ENCODE measurements at regions not wholly inside any gene's neighbourhood (a gene's known extent, or its start where the extent isn't known, plus 50 kb on each side); places are given as distances from the start of the nearest gene placed in this dataset.

DNA sequence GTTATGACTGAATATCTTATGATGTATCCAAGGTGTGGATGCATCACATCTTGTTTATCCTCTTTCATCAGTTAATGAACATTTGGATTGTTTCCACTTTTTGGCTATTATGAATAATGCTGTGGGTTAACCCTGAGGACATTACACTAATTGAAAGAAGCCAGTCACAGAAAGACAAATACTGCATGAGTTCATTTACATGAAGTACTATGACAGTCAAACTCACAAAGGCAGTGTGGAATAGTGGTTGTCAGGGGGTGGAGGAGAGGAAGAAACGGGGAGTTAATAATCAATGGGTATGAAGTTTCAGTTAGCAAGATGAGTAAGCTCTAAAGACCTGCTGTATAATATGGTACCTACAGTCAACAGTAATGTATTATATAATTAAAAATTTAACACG, 409.4 kb upstream of the CTNND2 start:
- DNase-seq, result no peak

- no peak for DNase-seq
These were observed 408.1 kb upstream of the CTNND2 start for GRCh38 chr5:12312343-12312742.

DNA sequence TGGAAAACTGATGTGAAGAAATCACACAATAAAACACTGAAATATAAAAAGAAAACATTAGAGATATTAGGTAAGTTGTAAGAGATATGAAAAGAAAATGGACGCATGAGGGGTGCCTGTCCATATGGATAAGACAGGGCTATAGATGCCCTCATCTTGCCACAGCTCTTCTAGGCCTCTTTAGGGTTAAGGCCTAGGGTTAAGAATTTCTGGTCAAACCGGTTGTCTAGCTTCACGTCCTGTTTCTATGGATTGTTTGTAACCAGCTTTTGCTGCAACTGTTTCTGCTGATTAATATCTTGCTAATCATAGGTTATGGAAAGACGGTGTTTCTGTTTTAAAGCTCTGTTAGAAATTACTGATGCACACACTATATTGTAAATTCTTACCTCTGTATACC, 389.9 kb upstream of the CTNND2 start:
- DNase-seq, result no peak

DNA sequence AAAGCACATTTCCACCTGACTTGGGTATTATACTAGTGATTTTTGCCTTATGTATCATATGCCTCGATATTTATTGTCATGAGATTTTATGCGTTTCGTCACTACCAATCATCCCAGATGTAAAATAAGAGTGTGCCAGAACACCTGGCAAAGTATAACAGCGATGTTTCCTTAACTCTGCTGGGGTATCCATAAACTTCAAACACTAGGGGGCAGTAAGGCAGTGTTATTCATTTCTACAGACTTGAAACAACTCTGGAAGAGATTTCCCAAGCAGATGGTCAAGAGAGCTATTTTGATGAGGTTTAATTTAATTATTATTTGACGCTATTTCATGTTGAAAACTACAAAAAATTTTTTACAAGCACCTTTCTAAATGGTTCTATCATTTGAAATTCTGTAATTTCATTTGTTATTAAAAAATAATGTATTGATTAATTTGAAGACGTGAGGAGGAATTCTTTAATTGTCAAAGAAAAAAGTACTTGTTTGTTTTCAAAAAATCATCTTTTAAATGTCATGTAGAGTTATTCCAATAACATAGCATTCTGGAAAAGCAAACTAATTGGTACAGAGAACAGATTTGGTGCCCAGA, 388.5 kb upstream of the CTNND2 start:
- DNase-seq, result no peak

- DNase-seq, result no peak
These were observed 380.4 kb upstream of the CTNND2 start for GRCh38 chr5:12284604-12285003.

GRCh38 chr5:12277504-12278192, 373.4 kb upstream of the CTNND2 start:
- DNase-seq, result no peak

GRCh38 chr5:12274236-12274635, 370.0 kb upstream of the CTNND2 start:
- no peak for DNase-seq

GRCh38 chr5:12272389-12272788, 368.1 kb upstream of the CTNND2 start:
- DNase-seq, result no peak

- no peak for DNase-seq
These were observed 366.7 kb upstream of the CTNND2 start for GRCh38 chr5:12270914-12271313.

DNA sequence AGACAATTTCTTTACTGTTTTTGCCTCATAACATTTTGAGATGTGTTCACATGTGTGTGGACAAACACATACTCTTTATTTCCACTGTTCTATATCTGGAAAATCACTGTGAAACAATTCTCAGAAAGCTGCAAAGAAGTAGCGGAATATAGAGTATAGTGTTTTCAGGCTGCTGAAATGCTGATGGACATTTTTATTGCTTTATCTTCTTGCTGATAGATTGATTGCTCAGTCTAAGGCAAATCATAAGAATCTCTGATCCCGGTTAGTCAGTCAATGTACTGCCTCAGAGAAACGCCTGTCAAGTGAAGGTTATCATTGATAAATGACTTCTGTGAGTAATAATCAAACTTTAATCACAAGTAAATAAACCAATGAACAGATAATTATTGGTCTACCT, 364.9 kb upstream of the CTNND2 start:
- DNase-seq, result no peak

DNA sequence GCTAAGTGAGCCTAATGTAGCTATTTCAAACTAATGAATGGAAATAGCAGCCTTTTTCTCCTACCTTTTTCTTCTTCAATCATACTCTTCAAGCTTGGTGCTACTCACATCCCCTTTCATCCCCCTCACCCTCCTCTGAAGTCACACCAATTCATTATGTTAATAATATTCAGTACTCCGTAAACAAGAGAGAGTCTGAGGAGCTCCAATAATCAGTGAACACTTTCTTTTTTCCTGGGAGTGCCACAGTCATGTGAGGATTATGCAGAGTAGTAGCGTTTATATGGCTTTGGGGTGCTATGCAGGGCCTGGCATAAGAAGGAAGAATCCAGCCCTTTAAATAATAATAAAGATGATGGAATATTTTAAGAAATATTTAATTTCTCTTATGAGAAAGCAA, 354.3 kb upstream of the CTNND2 start:
- DNase-seq, result no peak

GRCh38 chr5:12250454-12250853, 346.2 kb upstream of the CTNND2 start:
- no peak for DNase-seq

DNA sequence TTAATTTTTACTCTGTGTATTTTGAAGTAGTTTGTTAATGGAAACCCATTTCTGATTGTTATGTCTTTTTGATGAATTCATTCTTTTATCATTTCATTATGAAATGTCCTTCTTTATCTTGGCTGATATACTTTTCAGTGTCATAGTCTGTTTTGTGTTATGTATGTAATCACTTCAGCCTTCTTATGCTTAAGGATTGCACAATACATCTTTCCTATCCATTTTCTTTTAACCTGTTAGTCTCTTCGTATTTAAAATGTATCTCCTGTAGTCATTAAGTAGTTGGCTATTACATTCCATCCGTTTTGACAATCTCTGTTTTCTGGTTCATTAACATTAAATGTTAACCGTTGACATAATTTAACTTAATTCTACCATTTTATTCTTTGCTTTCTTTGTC, 344.6 kb upstream of the CTNND2 start:
- DNase-seq, result no peak

- DNase-seq, result no peak
These were observed 341.8 kb upstream of the CTNND2 start for GRCh38 chr5:12246036-12246435.

DNA sequence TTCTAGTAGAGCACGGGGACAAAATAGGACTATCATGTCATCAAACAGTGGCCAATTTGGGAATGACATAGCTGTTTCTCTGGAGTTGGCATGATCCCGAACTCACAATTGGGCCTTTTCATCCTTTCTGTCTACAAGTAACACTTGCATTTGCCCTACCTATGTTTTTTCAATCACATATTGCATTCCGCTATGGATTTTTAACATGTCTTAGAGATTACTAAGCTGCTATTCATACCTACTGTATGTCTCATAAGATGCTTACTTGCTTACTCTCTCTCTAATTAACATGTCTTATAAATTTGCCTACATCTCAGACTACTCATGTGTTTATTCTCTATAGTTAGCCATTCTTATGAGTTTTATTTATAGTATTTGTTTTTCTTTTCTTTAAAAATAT, 341.2 kb upstream of the CTNND2 start:
- no peak for DNase-seq

DNA sequence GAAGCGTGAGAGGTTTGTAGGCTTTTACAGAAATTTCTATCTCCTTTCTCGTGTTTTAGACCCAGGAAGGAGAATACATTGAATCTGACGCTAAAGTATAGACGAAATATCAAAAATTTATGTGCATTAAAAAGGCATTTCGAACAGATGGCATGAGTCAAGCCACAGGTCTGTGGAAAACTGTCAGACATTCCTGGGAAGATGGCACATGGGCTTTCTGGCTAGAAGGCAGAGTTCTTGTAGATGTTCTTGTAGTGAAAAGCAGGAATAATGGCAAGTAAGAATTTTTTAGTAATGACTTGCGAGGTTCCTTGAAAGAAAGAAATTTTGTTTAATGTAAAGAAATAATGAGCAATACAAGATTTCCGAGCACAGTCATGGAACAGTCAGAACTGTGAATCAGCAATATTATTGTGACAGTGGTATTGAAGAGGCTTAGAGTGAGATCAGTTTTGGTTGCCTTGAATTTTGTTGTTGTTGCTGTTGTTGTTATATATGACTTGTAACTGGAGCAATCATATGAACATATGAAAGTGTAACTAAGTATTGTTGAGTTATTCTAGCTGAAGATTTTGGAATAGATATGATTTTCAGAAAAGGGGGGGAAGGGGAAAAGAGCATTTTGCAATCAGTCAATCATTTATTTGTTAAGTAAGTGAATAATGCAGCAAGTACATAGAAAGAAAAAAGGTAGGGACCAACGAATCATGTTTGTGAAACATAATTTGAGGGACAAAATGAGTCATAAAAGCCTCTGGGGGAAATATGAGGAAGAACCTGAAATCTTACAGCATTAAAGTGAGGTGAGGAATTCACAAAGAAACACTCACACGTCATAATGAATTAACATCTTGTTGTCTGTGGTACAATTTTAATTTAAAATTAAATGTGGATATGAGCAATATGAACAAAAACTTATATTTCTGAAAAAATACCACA, 339.0 kb upstream of the CTNND2 start:
- no peak for DNase-seq

DNA sequence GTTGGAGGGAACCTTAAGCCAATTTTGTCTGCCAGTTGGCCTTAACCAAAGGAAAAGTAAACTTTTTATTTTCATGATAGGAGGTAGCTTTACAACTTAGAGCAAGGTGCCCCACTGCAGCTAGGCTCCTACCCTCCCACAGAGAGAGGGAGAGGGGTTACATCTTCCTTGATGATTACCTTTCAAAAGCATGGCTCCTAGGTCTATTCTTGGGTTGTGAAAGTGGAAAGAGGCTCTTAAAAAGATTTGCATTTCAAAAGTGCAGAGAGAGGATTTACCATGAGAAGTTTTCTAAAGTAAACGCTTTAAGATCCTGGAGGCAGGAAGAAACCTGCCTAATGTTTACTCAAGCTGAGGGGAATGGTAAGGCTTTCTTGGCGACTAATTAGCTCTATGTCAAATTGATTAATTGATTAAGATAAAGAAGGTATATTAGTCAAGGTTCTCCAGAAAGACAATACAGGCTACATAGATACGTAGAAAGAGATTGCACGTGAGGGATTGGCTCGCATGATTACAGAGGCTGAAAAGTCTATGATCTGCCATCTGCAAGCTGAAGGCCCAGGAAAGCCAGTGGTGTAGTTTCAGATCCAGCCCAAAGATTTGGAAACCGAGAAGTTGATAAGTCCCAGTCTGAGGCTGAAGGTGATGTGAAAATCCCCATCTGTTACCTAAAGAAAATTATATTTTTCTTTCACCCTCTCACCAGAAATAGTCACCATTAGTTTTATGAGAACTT, 333.8 kb upstream of the CTNND2 start:
- DNase-seq, result no peak

DNA sequence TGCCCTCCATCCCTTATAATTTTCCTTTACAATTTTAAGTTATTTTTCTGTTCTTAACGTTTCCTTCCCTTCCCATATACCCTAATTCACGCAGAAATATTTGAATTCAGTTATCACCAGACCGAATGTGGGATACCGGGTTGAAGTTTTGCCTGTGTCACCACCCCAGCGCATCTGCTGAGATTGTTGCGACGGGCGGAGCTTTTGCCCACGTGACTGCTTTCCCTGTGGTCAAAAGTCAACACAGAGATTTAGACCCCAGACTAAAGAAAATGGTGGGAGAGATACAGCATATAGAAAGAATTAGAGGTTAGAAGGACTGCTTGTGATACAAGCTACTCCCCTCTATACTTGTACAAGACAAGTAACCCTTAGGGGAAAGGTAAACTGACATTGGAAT, 326.4 kb upstream of the CTNND2 start:
- DNase-seq, result no peak

DNA sequence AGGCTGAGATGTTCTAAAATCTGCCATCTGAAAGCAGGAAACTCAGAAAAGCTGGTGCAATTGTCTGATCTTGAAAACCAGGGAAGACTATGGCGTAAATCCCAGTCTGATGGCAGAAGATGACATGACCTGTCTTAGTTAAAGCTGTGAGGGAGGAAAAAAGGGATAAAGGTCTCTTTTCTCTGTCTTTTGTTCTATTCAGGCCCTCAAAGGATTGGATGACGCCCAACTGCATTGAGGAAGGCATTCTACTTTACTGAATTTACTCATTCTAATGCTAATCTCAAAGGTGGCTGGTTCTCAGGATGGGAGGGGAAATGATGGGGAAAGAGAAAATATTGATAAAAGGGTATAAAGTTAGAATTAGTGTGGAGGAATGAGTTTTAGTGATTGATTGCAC, 312.8 kb upstream of the CTNND2 start:
- DNase-seq, result no peak

GRCh38 chr5:12214267-12215015, 310.2 kb upstream of the CTNND2 start:
- no peak for DNase-seq

DNA sequence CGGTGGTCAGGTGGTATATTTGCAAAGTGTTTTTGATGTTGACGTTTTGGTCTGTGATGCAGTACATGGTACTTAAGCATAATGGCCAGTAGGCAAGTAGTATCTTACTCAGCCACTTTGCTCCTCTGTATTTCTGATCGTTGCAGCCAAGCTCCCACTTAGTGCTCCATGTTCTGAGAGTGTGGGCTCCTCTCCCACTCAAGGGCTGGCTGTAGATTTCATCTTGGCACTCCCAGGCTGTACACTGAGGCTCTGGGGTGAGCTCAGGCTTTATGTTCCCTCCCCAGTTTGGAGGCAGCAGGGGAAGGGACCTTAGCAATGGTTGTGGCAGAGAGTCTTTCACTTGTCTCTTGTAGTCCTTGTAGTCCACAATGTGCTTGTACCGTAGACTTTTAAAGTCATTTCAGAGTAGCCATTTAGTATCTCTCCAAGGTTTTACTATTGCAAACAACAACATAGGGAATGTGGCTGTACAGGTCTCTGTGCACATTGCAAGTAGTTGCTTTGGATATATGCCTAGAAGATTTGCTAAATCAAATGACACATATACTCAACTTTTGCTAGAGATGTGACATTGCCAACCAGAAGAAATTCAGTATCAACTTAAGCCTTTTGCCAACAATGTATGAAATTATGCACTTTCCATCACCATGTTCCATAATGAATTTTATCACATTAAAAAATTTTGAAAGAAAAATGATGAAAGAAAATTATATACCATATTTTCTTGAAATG, 304.3 kb upstream of the CTNND2 start:
- no peak for DNase-seq

DNA sequence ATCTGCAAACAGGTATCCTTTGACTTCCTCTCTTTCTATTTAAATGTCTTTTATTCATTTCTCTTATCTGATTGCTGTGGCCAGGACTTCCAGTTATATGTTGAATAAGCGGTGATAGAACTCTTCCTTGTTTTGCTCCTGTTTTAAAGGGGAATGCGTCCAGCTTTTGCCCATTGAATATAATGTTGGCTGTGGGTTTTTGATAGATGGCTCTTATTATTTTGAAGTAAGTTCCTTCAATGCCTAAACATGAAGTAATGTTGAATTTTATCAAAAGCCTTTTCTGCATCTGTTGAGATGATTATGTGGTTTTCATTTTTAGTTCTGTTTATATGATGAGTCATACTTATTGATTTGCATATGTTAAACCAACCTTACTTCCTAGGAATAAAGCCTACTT, 300.5 kb upstream of the CTNND2 start:
- no peak for DNase-seq

All from CD4-positive, alpha-beta T cell treated with Interferon alpha-2 for 1 hour (primary cell).